Transverse colon (tissue), 4 donors: ENCODE measurements at regions not wholly inside any gene's neighbourhood (a gene's known extent, or its start where the extent isn't known, plus 50 kb on each side); places are given as distances from the start of the nearest gene placed in this dataset.

Experiments
- CTCF ChIP-seq, 5 experiments: fragments of 200-600 bp in 3 of 5; fragments of 450-650 bp in 2 of 5; sonication (generic) in 3 of 5; IDR thresholded peaks; 1 replicate in 2 of 5; 2 replicates in 3 of 5; pipeline ENCODE4 v1.5.1; 2016 to 2017; ENCODE audit warnings: antibody characterized with exemption in 5 of 5, inconsistent platforms in 3 of 5, mild to moderate bottlenecking in 2 of 5, moderate library complexity in 1 of 5
- EP300 ChIP-seq: sonication (generic); formaldehyde crosslinking; IDR thresholded peaks from one replicate; pipeline ENCODE4 v1.6.1; 2017; ENCODE audit warnings: antibody characterized with exemption, low read depth
- POLR2A ChIP-seq: fragments of 450-650 bp; IDR thresholded peaks from one replicate; pipeline ENCODE4 v1.6.1; 2016; ENCODE audit warnings: antibody characterized with exemption, mild to moderate bottlenecking, moderate library complexity
- POLR2AphosphoS5 ChIP-seq, 3 donors: sonication (generic); formaldehyde crosslinking; IDR thresholded peaks; one replicate each; pipeline ENCODE4 v1.6.1; 2016; ENCODE audit warnings: antibody characterized with exemption in 3 of 3

GRCh38 chr16:55179852-55180585 lies 144.0 kb upstream of the IRX6 start:
- TF ChIP-seq CTCF (IDR thresholded peaks at IDR 0.05): no peak
- no peak for TF ChIP-seq POLR2AphosphoS5 (IDR thresholded peaks at IDR 0.05)
- no peak for TF ChIP-seq POLR2A
- TF ChIP-seq EP300: no peak
